NT2/D1 (cell line): ENCODE measurements at regions not wholly inside any gene's neighbourhood (a gene's known extent, or its start where the extent isn't known, plus 50 kb on each side); places are given as distances from the start of the nearest gene placed in this dataset.

Source experiments
- SUZ12 ChIP-seq: IDR thresholded peaks from 2 replicates; pipeline ENCODE4 v1.6.1; 2011; ENCODE audit not compliant: insufficient read length, insufficient read depth; ENCODE audit errors: extremely low read depth
- ZNF274 ChIP-seq: IDR thresholded peaks from 2 replicates; pipeline ENCODE4 v1.6.1; 2011; ENCODE audit warnings: mild to moderate bottlenecking, low read depth, low read length

DNA sequence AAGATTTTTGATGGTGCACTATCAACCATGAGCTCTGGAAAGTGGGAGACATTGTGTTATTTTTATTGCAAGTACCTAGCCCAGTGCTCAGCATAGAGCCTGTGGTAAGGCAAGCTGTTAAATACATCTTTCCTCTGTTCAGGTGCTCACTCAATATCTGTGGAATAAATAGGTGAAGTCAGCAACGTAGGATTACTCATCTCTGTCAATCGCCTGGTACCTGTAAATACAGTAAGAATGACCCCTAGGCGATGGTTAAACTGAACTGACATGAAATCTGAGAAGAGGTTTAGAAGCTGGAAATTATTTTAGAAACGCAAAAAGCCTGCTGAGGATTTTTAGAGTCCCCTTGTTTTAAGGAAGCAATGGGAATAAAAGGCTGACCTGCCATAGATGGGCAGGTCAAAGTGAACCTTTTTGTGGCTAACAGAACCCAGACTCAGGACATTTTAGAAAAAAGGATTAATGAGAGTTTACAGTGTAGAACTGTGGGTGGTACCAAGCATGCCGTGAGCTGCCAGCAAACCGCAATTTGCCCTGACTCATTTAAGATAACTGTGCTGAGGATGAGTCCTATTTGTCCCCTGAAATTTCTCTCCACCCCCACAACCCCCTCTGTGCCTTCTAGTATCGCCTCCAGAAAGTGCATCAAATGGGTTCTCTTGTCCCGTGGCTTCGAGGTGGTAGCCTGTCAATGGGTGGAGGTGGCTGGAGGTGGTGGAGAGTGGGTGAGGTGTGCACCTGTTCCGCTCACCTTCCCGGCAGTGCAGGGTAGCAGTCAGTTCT lies 375.1 kb downstream of the MED10 start:
- TF ChIP-seq SUZ12 (no peak), ZNF274 (no peak)
